Muscle of leg (tissue), 3 donors: ENCODE measurements at regions not wholly inside any gene's neighbourhood (a gene's known extent, or its start where the extent isn't known, plus 50 kb on each side); places are given as distances from the start of the nearest gene placed in this dataset.

Experiments
- DNase-seq: peaks from one replicate; pipeline ENCODE4 v3.0.0; 2013
- H3K27ac ChIP-seq: one replicate; pipeline ENCODE4 v1.5.1; 2013; ENCODE audit warnings: mild to moderate bottlenecking, low read length, control low read depth
- H3K27me3 ChIP-seq: one replicate; pipeline ENCODE4 v1.6.1; 2013; ENCODE audit warnings: low read length; ENCODE audit not compliant: control insufficient read depth, insufficient read depth
- H3K36me3 ChIP-seq: one replicate; pipeline ENCODE4 v1.6.1; 2013; ENCODE audit warnings: low read length; ENCODE audit not compliant: control insufficient read depth, insufficient read depth
- H3K4me1 ChIP-seq: one replicate; pipeline ENCODE4 v1.6.1; 2013; ENCODE audit warnings: low read length; ENCODE audit not compliant: control insufficient read depth, insufficient read depth
- H3K4me3 ChIP-seq: one replicate; pipeline ENCODE4 v1.5.1; 2013; ENCODE audit warnings: low read length, control low read depth
- H3K9me3 ChIP-seq: replicated peaks from 2 replicates; pipeline ENCODE4 v1.6.1; 2013; ENCODE audit warnings: low read depth, low read length; ENCODE audit not compliant: control insufficient read depth
- WGBS: methylation state at CpG from one replicate; pipeline ENCODE4 v1.1.5; 2013; ENCODE audit warnings: missing lambda C conversion rate; ENCODE audit not compliant: insufficient coverage; 5-methylcytosine and 5-hydroxymethylcytosine counted together

DNA sequence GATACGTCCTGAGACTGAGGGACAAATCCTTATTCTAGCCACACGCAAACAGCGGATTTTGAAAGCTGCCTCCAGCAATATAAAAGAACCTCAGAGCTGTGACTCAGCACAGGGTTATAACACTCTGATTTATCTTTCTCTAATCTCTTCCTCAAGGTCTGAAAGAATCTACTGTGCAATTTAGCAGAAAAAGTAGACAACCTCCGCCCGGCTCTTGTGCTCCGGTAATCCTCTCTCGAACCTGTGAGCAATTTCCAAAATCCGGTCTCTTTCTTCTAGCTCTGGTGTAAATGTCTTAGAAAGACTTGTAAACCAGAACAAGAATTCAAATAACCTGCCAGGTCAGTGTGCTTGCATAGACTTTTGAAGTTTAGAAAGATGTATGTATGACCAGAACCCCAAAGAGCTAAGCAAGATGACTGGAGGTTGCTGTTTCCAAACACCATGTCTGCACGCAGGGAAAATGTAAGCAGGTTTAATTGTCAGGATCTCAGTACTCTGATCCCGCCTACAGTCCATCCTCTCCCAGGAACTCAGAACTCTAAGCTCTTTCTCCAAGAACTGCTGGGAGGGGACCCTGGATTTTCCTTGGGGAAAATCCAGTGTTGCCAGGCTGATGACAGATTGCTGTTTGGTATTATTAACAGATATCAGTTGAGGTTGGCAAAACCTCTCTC, 338.1 kb downstream of the RFC3 start:
- no peak for DNase-seq
- H3K4me3 ChIP-seq: no peak overlapping the region
- no peaks in the 10 kb centered on the region for H3K27me3 ChIP-seq
- no peaks in the 10 kb centered on the region for H3K36me3 ChIP-seq
- H3K27ac ChIP-seq: no peak overlapping the region
- WGBS: 92% methylated on average over 6 of the region's 10 CpGs
- H3K4me1 ChIP-seq: no peaks in the 10 kb centered on the region
- H3K9me3 ChIP-seq: no peaks in the 10 kb centered on the region

- H3K4me1 ChIP-seq: no peaks in the 10 kb centered on the region
- H3K27ac ChIP-seq: no peak overlapping the region
- DNase-seq: peak; percentile 47
- H3K9me3 ChIP-seq: no peaks in the 10 kb centered on the region
- H3K36me3 ChIP-seq: no peaks in the 10 kb centered on the region
- H3K4me3 ChIP-seq: no peak overlapping the region
- WGBS: 48% methylated on average over 10 of the region's 12 CpGs
- no peaks in the 10 kb centered on the region for H3K27me3 ChIP-seq
Measured at GRCh38 chr13:34156841-34157365, 339.0 kb downstream of the RFC3 start.

DNA sequence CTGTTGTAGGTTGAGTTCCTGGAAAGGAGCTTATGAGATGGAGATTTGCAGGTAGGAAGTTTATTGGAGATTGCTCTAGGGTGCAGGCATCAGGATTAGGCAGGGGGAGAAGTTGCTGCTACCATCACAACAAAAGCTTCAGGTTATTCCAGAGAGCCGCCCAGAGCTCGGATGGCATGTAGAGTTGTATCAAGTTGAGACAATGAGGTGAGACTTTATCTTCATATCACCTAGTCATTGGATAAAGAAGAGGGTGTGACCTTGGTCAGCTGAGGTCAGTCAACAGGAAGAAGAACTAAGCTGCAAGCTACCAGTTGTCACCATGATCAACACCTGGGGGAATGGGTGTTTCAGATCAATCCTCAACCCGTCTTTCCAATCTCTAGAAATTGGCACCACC, 342.0 kb downstream of the RFC3 start:
- DNase-seq: no peak
- WGBS: 100% methylated on average over 1 of the region's 3 CpGs

DNA sequence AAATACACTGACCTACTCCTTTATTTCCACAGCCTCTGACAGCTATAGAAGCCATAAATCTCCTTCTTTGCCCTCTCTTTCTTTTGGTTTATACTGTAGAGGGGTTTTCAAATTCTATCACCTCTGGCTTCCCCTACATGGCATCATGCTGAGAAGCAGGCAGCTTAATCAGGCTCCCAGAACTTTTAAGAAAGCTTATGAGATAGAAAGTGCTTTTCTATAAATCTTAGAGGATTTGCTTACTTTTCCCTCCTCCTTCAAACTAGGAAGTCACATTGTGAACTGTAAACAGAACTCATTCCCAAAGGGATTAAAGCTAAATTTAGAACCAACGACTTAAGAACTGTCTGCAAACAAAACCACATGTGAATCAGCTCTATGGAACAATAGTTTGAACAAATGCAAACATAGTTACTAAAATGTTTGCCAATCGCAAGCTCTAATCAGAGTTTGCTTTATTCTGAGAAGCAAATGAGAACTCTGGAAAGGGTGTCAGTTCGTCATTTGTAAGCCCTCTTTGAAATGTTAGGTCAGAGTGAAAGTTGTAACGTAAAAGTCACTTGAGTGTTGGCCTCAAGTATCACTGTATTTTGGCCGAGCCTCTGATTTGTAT, 344.1 kb downstream of the RFC3 start:
- no CpG with 5 or more reads among the region's 5 CpGs for WGBS
- H3K27me3 ChIP-seq: no peaks in the 10 kb centered on the region
- no peak overlapping the region for H3K4me3 ChIP-seq
- H3K9me3 ChIP-seq: no peaks in the 10 kb centered on the region
- no peaks in the 10 kb centered on the region for H3K4me1 ChIP-seq
- H3K36me3 ChIP-seq: no peaks in the 10 kb centered on the region
- DNase-seq: peak; percentile 95
- peak overlapping the region; percentile 32 for H3K27ac ChIP-seq

More for the DNA sequence above, 342.0 kb downstream of the RFC3 start:
- no peaks in the 10 kb centered on the region for H3K4me1 ChIP-seq
- H3K36me3 ChIP-seq: no peaks in the 10 kb centered on the region
- no peaks in the 10 kb centered on the region for H3K27me3 ChIP-seq
- no peaks in the 10 kb centered on the region for H3K9me3 ChIP-seq
- H3K27ac ChIP-seq: no peak overlapping the region
- no peak overlapping the region for H3K4me3 ChIP-seq

DNA sequence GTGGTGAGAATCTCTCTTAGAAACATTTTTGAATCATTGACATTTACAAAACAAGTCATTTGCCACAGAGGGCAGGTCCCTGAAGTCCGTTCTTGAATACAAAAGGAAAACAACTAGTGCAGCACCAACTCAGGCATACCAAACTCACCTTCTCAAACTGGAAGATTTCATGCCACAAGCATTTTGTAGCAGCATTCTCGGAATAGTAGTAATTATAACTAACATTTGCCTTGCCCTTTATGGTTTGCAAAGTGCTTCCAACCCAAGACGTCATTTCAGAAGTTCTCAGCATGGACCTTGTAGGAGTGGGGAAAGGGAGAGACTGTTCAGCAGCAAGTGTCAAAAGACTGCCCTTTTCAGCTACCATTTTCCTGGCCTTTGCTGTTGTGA, 344.6 kb downstream of the RFC3 start:
- Histone ChIP-seq H3K36me3 (no peaks in the 10 kb centered on the region), H3K27me3 (no peaks in the 10 kb centered on the region), H3K4me3 (no peak overlapping the region), H3K9me3 (no peaks in the 10 kb centered on the region), H3K4me1 (no peaks in the 10 kb centered on the region), H3K27ac (peak overlapping the region; percentile 32)
- WGBS: no CpG with 5 or more reads among the region's 3 CpGs
- DNase-seq: peak; percentile 46

DNA sequence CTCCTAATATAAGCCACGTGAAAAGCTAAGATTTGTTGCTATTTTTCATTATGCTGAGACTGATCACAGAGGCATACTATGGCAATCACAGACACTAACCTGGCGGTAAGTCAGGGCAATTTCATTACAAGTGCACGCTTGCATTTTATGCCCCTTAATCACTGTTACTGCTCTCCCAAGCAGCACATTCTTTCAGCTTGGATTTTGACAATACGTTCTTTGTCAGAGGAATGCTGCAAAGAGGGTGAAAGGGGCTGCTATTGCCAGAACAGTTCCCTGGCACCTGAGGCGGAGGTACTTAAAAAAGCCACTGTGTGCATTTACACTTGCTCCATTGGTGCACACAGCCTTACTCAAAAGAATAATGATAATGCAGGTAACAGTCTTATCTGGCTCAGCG, 346.6 kb downstream of the RFC3 start:
- Histone ChIP-seq H3K4me1 (no peaks in the 10 kb centered on the region), H3K9me3 (no peaks in the 10 kb centered on the region), H3K27me3 (no peaks in the 10 kb centered on the region), H3K4me3 (no peak overlapping the region), H3K36me3 (no peaks in the 10 kb centered on the region), H3K27ac (no peak overlapping the region)
- DNase-seq: no peak
- 88% methylated on average over 1 of the region's 6 CpGs for WGBS

DNA sequence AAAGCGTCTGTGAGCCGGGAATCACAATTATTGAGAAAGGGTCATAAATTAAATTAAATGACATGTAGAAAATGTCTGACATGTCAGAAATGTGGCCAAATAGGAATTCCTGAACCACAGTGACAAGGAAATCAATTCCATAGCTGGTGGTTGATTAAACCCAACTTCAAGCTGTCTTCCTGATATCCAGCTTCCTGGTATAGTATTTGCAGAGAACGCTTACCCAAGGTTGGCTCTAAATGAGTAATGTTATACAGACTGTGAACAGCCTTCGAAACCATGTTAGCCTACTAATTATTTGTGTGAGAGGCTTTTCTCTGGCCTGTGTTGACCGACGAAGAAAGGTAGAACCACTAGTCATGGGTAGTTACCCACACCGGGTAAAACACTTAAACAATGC, 347.2 kb downstream of the RFC3 start:
- no peak overlapping the region for H3K27ac ChIP-seq
- no peaks in the 10 kb centered on the region for H3K9me3 ChIP-seq
- H3K36me3 ChIP-seq: no peaks in the 10 kb centered on the region
- 94% methylated on average over 3 of the region's 7 CpGs for WGBS
- no peak for DNase-seq
- no peak overlapping the region for H3K4me3 ChIP-seq
- H3K4me1 ChIP-seq: no peaks in the 10 kb centered on the region
- H3K27me3 ChIP-seq: no peaks in the 10 kb centered on the region

DNA sequence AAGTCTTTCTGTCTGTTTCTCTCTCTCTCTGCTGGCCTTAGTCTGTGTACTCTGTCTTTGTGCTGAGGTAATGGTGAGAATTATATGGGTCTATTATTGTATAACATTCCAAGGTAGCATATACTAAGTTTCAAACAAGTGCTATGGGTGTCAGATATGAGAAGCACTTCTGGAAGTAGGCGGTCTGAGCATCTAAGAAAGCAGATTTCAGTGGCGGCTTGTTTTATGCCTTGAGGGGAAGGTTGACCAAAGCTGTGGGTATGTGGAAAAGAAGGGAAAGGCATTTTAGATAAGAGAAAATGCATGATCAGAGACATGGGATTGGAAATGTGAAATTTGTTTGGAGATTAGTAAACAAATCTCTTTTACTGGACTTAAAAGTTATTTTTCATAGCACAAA, 348.5 kb downstream of the RFC3 start:
- Histone ChIP-seq H3K9me3 (no peaks in the 10 kb centered on the region), H3K4me3 (no peak overlapping the region), H3K36me3 (no peaks in the 10 kb centered on the region), H3K27ac (no peak overlapping the region), H3K4me1 (no peaks in the 10 kb centered on the region), H3K27me3 (no peaks in the 10 kb centered on the region)
- DNase-seq: no peak
- WGBS: 90% methylated on average over 2 of the region's 2 CpGs

DNA sequence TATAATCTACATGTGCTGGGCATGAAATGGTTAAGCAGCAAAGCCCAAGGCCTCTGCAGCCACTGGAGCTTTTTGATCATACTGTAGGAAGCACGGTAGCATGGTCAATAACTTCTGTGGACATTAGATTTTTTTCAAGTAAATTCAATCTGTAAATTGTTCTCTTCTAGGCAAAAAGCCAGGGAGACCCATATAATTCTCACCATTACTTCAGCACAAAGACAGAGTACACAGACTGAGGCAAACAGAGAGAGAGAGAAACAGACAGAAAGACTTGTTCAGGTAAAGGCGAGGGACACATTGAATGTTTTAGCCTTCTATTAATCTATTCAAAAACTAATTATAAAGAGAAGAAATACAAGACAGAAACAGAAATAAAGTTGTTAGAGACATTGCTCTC, 349.4 kb downstream of the RFC3 start:
- no peak overlapping the region for H3K4me3 ChIP-seq
- no peak for DNase-seq
- WGBS: no CpG with 5 or more reads among the region's 2 CpGs

GRCh38 chr13:34172048-34172447, 354.1 kb downstream of the RFC3 start:
- H3K27me3 ChIP-seq: no peaks in the 10 kb centered on the region
- no peak overlapping the region for H3K27ac ChIP-seq
- no peaks in the 10 kb centered on the region for H3K36me3 ChIP-seq
- no peak for DNase-seq
- no peak overlapping the region for H3K4me3 ChIP-seq
- H3K9me3 ChIP-seq: no peaks in the 10 kb centered on the region
- H3K4me1 ChIP-seq: no peaks in the 10 kb centered on the region

More for the DNA sequence above, 349.4 kb downstream of the RFC3 start:
- H3K9me3 ChIP-seq: no peaks in the 10 kb centered on the region
- no peaks in the 10 kb centered on the region for H3K4me1 ChIP-seq
- H3K27me3 ChIP-seq: no peaks in the 10 kb centered on the region
- H3K27ac ChIP-seq: no peak overlapping the region
- no peaks in the 10 kb centered on the region for H3K36me3 ChIP-seq
